ENCODE measurements at regions not wholly inside any gene's neighbourhood (a gene's known extent, or its start where the extent isn't known, plus 50 kb on each side); places are given as distances from the start of the nearest gene placed in this dataset.

GRCh38 chr14:95379634-95380033 lies 59.9 kb upstream of the CLMN start (continued):
- TF ChIP-seq ZNF879 (CRISPR knock-in tag; IDR thresholded peaks at IDR 0.05) = no peak
- no peak for TF ChIP-seq KDM5A (IDR thresholded peaks at IDR 0.05; ENCODE audit: borderline replicate concordance, low read length)

GRCh38 chr14:95375539-95376109 lies 55.9 kb upstream of the CLMN start:
- Histone ChIP-seq H2AFZ (ENCODE audit: low read length) (no peak overlapping the region), H3K9me3 (ENCODE audit: low read length) (peaks cover 27% of the 10 kb centered on the region), H3K4me3 (replicated peaks in 1 of 3; ENCODE audit: insufficient read depth in 1 of 3, low read depth in 2 of 3, low read length in 3 of 3) (no peak overlapping the region), H3K4me2 (ENCODE audit: low read depth, low read length) (no peak overlapping the region), H3K79me2 (ENCODE audit: insufficient read depth, low read length) (no peaks in the 10 kb centered on the region), H3K27ac (ENCODE audit: extremely low read length, insufficient read depth, low read length) (no peak overlapping the region), H4K20me1 (ENCODE audit: insufficient read depth, low read length) (no peaks in the 10 kb centered on the region), H3K4me1 (ENCODE audit: insufficient read depth, low read length) (no peaks in the 10 kb centered on the region), H3K27me3 (ENCODE audit: control insufficient read depth in 1 of 2, insufficient read depth in 2 of 2, low read length in 2 of 2) (peaks cover 0 to 10% of the 10 kb centered on the region in 2 experiments; a peak in 4 of 5 replicates), H3K9ac (ENCODE audit: insufficient read depth, low read depth, low read length) (no peak overlapping the region), H3K36me3 (replicated peaks in 1 of 2; ENCODE audit: control insufficient read depth in 1 of 2, insufficient read depth in 2 of 2, low read length in 2 of 2) (no peaks in the 10 kb centered on the region)
- CTCF ChIA-PET (ENCODE audit: low intra/inter-chr PET ratio, low total read pairs) = no interaction called here
- in situ Hi-C loops (cut with HindIII; ENCODE audit: extremely low pct_ligation_motif_present, low pct_unique_long_range_greater_than_20kb) = no loop called here
- TF ChIP-seq SP4 (CRISPR knock-in tag; IDR thresholded peaks at IDR 0.05) (no peak), RFX5 (IDR thresholded peaks at IDR 0.05; ENCODE audit: low read depth, low read length) (no peak)
- intact Hi-C loops (cut with micrococcal nuclease; ENCODE audit: unreplicated experiment) = no loop called here
- DNase-seq (ENCODE audit: low spot score) = no peak
- no peak for FAIRE-seq
- ATAC-seq = no peak
- BruUV-seq (replicated peaks) = no TSS peak
- WGBS (ENCODE audit: low lambda C conversion rate) = 34% methylated on average over 6 of the region's 7 CpGs
- POLR2A ChIA-PET = no interaction called here

GRCh38 chr14:95374239-95374997 lies 54.7 kb upstream of the CLMN start:
- CTCF ChIA-PET (ENCODE audit: low intra/inter-chr PET ratio, low total read pairs) = no interaction called here
- whole genome bisulfite sequencing (ENCODE audit: low lambda C conversion rate) = 0% methylated on average over 1 of the region's 2 CpGs
- in situ Hi-C loops (cut with HindIII; ENCODE audit: extremely low pct_ligation_motif_present, low pct_unique_long_range_greater_than_20kb) = no loop called here

More at GRCh38 chr14:95374239-95374997, 54.7 kb upstream of the CLMN start:
- FAIRE-seq (no peak), ATAC-seq (no peak), DNase-seq (ENCODE audit: low spot score) (no peak)
- Histone ChIP-seq H2AFZ (ENCODE audit: low read length) (no peak overlapping the region), H3K79me2 (ENCODE audit: insufficient read depth, low read length) (no peaks in the 10 kb centered on the region), H3K27me3 (ENCODE audit: control insufficient read depth in 1 of 2, insufficient read depth in 2 of 2, low read length in 2 of 2) (peaks cover 0 to 14% of the 10 kb centered on the region in 2 experiments), H3K9ac (ENCODE audit: insufficient read depth, low read depth, low read length) (no peak overlapping the region), H4K20me1 (ENCODE audit: insufficient read depth, low read length) (no peaks in the 10 kb centered on the region), H3K36me3 (replicated peaks in 1 of 2; ENCODE audit: control insufficient read depth in 1 of 2, insufficient read depth in 2 of 2, low read length in 2 of 2) (no peaks in the 10 kb centered on the region), H3K4me2 (ENCODE audit: low read depth, low read length) (no peak overlapping the region), H3K9me3 (ENCODE audit: low read length) (peaks cover 15% of the 10 kb centered on the region), H3K27ac (ENCODE audit: extremely low read length, insufficient read depth, low read length) (no peak overlapping the region), H3K4me3 (replicated peaks in 1 of 3; ENCODE audit: insufficient read depth in 1 of 3, low read depth in 2 of 3, low read length in 3 of 3) (no peak overlapping the region), H3K4me1 (ENCODE audit: insufficient read depth, low read length) (no peaks in the 10 kb centered on the region)
- POLR2A ChIA-PET = no interaction called here
- BruUV-seq (replicated peaks) = no TSS peak
- TF ChIP-seq JUND (CRISPR knock-in tag; IDR thresholded peaks at IDR 0.05) (no peak), SOX13 (IDR thresholded peaks at IDR 0.05) (no peak), SOX13 (CRISPR knock-in tag; conservative IDR thresholded peaks at IDR 0.05 in 1 of 2, IDR thresholded peaks at IDR 0.05 in 1 of 2) (no peak), NFKB2 (CRISPR knock-in tag; IDR thresholded peaks at IDR 0.05; ENCODE audit: borderline replicate concordance) (no peak), ZNF687 (CRISPR knock-in tag; IDR thresholded peaks at IDR 0.05) (no peak), TCF12 (IDR thresholded peaks at IDR 0.05) (no peak), TCF12 (CRISPR knock-in tag; IDR thresholded peaks at IDR 0.05) (no peak)
- intact Hi-C loops (cut with micrococcal nuclease; ENCODE audit: unreplicated experiment) = no loop called here

All from HepG2 (cell line).